Skeletal muscle tissue (tissue), 3 donors: ENCODE measurements at regions not wholly inside any gene's neighbourhood (a gene's known extent, or its start where the extent isn't known, plus 50 kb on each side); places are given as distances from the start of the nearest gene placed in this dataset.

Experiments
- H3K27ac ChIP-seq: one replicate; pipeline ENCODE4 v1.7.0; 2013; ENCODE audit warnings: mild to moderate bottlenecking, low read depth, low read length, inconsistent platforms
- H3K27me3 ChIP-seq, 3 donors: one replicate each; pipeline ENCODE4 v1.7.0; 2013; ENCODE audit warnings: low read length in 3 of 3; ENCODE audit not compliant: control insufficient read depth in 3 of 3, insufficient read depth in 3 of 3
- H3K36me3 ChIP-seq, 3 donors: one replicate each; pipeline ENCODE4 v1.7.0; 2013; ENCODE audit warnings: low read length in 3 of 3; ENCODE audit not compliant: control insufficient read depth in 3 of 3, insufficient read depth in 3 of 3
- H3K4me1 ChIP-seq, 3 donors: one replicate each; pipeline ENCODE4 v1.7.0; 2013; ENCODE audit warnings: low read length in 3 of 3, mild to moderate bottlenecking in 3 of 3; ENCODE audit not compliant: control insufficient read depth in 3 of 3, insufficient read depth in 3 of 3
- H3K4me3 ChIP-seq, 3 donors: one replicate each; pipeline ENCODE4 v1.7.0; 2013; ENCODE audit warnings: low read length in 3 of 3
- H3K9ac ChIP-seq, 3 donors: one replicate each; pipeline ENCODE4 v1.7.0; 2013; ENCODE audit warnings: low read length in 3 of 3, mild to moderate bottlenecking in 3 of 3, moderate library complexity in 2 of 3, low read depth in 1 of 3
- H3K9me3 ChIP-seq, 3 donors: one replicate each; pipeline ENCODE4 v1.7.0; 2013; ENCODE audit warnings: low read length in 3 of 3; ENCODE audit not compliant: control insufficient read depth in 3 of 3
- donor health status: Osteomylitis.

DNA sequence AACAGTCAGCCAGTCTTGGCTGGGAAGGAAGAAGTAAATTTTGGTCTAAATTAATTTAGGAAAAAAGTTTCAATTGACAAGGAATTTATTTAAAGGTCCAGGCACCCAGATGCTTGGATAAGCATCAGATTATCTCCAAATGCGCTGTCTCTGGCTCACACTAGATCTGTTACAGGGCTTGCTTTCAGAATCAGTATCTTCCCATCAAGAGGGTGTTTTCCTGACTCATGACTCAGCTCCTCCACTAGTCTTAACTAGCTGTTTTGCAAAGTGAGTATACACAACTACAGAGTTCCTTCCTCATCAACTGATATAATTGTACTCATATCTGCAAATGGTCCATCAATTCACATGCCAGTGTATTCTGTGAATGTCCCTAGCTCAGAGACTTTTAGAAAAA is 482.1 kb upstream of the CPEB2 start:
- Histone ChIP-seq H3K9me3 (no peaks in the 10 kb centered on the region), H3K36me3 (no peaks in the 10 kb centered on the region), H3K9ac (no peak overlapping the region), H3K27me3 (no peaks in the 10 kb centered on the region), H3K4me1 (no peaks in the 10 kb centered on the region), H3K27ac (no peak overlapping the region), H3K4me3 (no peak overlapping the region)

DNA sequence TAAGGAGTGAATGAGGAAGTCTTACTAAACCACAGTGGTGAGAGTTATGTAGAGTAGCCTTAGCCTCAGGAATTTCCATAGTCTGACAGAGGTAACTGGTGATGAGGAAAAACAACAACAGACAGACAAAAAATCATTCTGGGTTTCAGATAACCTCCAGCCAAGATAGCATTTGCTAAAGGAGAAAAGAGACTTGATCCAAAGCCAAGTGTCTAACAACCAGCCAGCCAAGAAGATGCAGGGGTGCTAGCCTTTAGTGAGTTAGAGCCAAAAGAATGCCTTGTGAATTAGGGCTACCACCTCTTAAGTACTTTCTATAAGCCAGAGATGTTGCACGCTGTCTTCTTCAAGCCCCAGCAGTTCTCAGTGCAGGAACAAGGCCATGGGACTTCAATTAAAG is 478.0 kb upstream of the CPEB2 start:
- Histone ChIP-seq H3K9ac (no peak overlapping the region), H3K4me3 (no peak overlapping the region), H3K36me3 (no peaks in the 10 kb centered on the region), H3K4me1 (no peaks in the 10 kb centered on the region), H3K9me3 (no peaks in the 10 kb centered on the region), H3K27ac (no peak overlapping the region), H3K27me3 (no peaks in the 10 kb centered on the region)

DNA sequence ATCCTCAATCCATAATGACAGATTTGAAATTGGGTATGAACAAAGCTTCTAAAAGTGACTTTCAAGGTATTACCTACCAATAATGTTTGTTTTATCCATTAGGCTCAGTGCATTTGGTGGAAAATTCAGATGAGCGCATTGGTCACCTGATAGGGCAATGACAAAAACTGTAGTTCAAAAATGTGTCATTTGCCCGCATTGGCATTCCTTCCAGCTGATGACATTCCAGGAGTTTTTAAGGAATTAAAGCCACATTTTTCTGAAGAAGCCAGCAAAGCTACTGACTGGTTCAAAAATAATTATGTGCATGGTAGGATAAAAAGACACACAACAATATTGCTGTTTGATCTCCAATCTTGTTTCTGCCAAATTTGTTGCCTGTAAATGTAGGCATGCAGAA is 473.4 kb upstream of the CPEB2 start:
- H3K9me3 ChIP-seq: no peaks in the 10 kb centered on the region
- H3K27me3 ChIP-seq: no peaks in the 10 kb centered on the region
- no peak overlapping the region for H3K9ac ChIP-seq
- no peaks in the 10 kb centered on the region for H3K4me1 ChIP-seq
- H3K4me3 ChIP-seq: no peak overlapping the region
- no peaks in the 10 kb centered on the region for H3K36me3 ChIP-seq
- no peak overlapping the region for H3K27ac ChIP-seq

DNA sequence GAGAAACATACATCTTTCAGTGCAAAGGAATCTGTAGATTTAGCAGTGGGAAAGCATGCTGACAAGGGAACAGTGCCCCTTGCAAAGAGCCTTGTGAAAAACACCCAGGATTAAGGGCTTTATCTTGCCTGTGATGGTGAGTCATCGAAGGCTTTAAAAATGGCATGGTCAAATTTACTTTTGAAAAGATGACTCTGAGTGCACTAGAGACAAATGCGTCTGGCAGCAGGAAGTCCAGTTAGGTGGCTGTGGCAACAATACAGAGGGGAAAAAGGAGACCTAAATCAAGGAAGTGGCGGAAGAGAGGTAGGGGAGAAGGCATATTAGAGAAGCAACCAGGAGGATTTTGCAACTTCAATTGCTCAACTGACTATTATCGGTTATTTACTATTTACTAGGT is 472.6 kb upstream of the CPEB2 start:
- H3K36me3 ChIP-seq: no peaks in the 10 kb centered on the region
- no peaks in the 10 kb centered on the region for H3K9me3 ChIP-seq
- no peak overlapping the region for H3K4me3 ChIP-seq
- H3K4me1 ChIP-seq: no peaks in the 10 kb centered on the region
- no peaks in the 10 kb centered on the region for H3K27me3 ChIP-seq
- H3K27ac ChIP-seq: no peak overlapping the region
- no peak overlapping the region for H3K9ac ChIP-seq

DNA sequence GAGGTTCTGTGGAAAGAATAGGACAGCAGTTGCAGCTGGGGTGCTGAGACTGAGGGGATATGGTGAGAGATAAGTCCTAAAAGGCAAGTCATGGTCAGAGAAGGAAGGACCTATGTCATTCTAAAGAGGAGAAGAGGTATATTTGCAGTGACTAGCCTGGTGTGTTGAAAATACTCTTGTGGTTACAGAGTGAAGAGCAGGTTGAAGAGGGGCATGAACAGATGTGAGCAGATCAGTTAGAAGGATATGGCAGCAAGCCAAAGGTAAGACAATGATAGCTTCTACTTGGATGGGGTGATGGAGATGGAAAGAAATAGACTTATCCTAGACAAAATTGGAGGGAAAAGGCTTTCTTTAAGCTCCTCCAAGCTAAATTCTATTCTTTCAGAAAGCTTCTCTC is 469.8 kb upstream of the CPEB2 start:
- Histone ChIP-seq H3K4me1 (no peaks in the 10 kb centered on the region), H3K36me3 (no peaks in the 10 kb centered on the region), H3K27me3 (no peaks in the 10 kb centered on the region), H3K9me3 (no peaks in the 10 kb centered on the region), H3K9ac (no peak overlapping the region), H3K27ac (no peak overlapping the region), H3K4me3 (no peak overlapping the region)

DNA sequence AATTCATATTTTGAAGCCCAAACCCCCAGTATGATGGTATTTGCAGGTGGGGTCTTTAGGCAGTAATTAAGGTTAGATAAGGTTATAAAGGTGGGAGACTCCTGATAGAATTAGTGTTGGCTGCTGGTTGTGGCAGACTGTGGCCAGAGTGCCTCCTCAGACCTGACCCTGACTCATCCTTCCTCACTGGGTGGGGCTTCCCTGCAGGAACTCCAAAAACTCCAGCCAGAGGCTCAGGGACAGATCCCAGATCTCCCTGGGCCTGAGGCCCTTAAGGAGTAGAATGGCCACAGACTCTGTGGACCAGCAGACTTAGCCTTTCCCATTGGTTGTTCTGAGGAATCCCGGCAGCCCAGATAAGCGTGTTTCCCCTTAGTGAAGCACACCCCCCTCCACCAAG is 463.0 kb upstream of the CPEB2 start:
- H3K27me3 ChIP-seq: no peaks in the 10 kb centered on the region
- H3K4me3 ChIP-seq: no peak overlapping the region
- H3K4me1 ChIP-seq: no peaks in the 10 kb centered on the region
- H3K27ac ChIP-seq: no peak overlapping the region
- H3K9me3 ChIP-seq: no peaks in the 10 kb centered on the region
- no peaks in the 10 kb centered on the region for H3K36me3 ChIP-seq
- H3K9ac ChIP-seq: no peak overlapping the region

DNA sequence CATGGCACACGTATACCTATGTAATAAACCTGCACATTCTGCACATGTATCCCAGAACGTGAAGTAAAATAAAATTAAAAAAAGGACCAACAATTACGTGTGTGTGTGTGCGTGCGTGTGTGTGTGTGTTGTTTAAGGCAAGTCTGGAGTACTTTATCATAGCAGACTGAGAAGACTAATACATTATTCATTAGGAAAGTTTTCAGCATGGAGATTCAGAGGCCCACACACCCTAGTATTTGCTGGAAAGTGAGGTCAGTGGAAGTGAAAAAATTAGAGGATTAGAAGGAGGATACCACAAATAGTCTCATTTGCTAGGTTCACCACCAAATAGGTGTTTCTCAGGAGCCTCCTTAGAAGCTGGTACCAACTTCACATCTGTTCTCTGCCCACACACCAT is 457.1 kb upstream of the CPEB2 start:
- Histone ChIP-seq H3K9me3 (no peaks in the 10 kb centered on the region), H3K27ac (no peak overlapping the region), H3K9ac (no peak overlapping the region), H3K4me3 (no peak overlapping the region), H3K4me1 (no peaks in the 10 kb centered on the region), H3K27me3 (no peaks in the 10 kb centered on the region), H3K36me3 (no peaks in the 10 kb centered on the region)

DNA sequence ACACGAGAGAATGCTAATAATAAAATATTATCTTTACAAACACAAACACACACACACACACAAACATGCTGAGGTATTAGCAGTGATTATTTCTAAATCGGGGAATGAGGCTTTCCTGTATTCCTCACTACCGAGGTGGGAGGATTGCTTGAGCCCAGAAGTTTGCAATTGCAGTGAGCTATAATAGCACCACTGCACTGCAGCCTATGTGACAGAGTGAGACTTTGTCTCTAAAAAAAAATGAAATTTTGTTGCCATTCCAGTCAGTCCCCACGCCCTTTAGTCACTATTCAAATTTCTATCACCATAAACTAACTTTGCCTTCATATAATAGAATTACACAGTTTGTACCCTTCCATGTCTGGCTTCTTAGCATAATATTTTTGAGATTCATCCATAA is 456.5 kb upstream of the CPEB2 start:
- Histone ChIP-seq H3K4me1 (no peaks in the 10 kb centered on the region), H3K9me3 (no peaks in the 10 kb centered on the region), H3K27me3 (no peaks in the 10 kb centered on the region), H3K4me3 (no peak overlapping the region), H3K27ac (no peak overlapping the region), H3K36me3 (no peaks in the 10 kb centered on the region), H3K9ac (no peak overlapping the region)

DNA sequence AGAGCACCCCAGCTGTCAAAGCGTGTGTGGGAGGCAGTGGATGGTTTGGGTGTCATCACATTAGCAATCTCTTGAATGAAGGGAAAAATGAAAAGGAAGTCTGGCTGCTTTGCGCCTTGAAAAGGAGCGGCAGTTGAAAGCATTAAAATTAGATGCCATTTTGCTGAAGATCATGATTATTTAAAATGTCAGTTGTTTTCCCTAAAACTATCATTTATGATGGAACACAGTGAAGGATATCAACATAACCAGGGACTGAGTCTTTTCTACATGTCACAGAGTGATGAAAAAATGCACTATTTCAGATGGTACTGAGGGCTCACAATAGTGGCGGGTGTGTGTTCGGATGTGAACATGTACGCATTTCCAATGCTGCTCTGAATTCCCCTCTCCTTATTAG is 450.2 kb upstream of the CPEB2 start:
- Histone ChIP-seq H3K27me3 (no peaks in the 10 kb centered on the region), H3K36me3 (no peaks in the 10 kb centered on the region)

DNA sequence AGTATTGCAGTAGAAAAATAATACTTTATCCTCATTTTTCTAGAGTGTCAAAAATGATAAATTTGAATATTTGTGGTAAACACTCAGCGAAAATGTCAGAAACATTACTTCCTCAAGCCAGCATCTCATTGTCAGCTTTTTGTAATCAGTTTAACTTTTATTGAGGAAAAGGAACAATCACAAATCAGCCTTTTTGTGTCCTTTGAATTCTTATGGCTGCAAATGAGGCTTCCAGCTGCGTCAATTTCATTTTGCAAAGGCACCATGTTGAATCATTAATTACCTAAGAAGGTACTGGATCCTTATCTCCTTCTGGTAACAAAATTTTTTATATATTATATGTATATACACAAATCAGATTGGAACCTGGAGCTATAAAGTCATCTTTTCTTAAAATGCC is 442.6 kb upstream of the CPEB2 start:
- Histone ChIP-seq H3K4me3 (no peak overlapping the region), H3K9me3 (no peaks in the 10 kb centered on the region), H3K27me3 (peaks cover 0 to 2% (median 0%) of the 10 kb centered on the region in 3 donors), H3K36me3 (no peaks in the 10 kb centered on the region), H3K4me1 (no peaks in the 10 kb centered on the region), H3K27ac (no peak overlapping the region), H3K9ac (no peak overlapping the region)

More for the DNA sequence above, 450.2 kb upstream of the CPEB2 start:
- no peaks in the 10 kb centered on the region for H3K4me1 ChIP-seq
- H3K27ac ChIP-seq: no peak overlapping the region
- no peak overlapping the region for H3K9ac ChIP-seq
- no peak overlapping the region for H3K4me3 ChIP-seq
- H3K9me3 ChIP-seq: no peaks in the 10 kb centered on the region

DNA sequence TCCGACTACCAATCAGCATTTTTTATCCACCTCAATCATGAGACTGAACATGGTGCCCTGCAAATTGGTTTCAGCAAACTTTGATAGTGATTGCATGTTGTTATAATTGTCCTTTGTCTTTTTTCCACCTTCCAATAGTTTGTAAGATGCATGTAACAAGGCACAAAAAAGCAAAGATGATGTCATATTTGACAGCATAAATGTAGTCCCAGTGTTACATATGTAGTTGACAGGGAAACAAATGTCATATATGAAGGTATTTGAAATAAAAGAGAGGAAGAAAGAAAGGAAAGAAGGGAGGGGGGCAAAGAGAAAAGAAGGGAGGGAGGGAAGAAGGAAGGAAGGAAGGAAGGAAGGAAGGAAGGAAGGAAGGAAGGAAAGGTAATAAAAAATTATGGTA is 441.7 kb upstream of the CPEB2 start:
- peaks cover 0 to 2% (median 0%) of the 10 kb centered on the region in 3 donors for H3K27me3 ChIP-seq
- no peak overlapping the region for H3K27ac ChIP-seq

More for the DNA sequence above, 441.7 kb upstream of the CPEB2 start:
- no peak overlapping the region for H3K9ac ChIP-seq
- H3K4me1 ChIP-seq: no peaks in the 10 kb centered on the region
- H3K36me3 ChIP-seq: no peaks in the 10 kb centered on the region
- H3K9me3 ChIP-seq: no peaks in the 10 kb centered on the region
- H3K4me3 ChIP-seq: no peak overlapping the region
